ENCODE measurements at regions not wholly inside any gene's neighbourhood (a gene's known extent, or its start where the extent isn't known, plus 50 kb on each side); places are given as distances from the start of the nearest gene placed in this dataset.

GRCh38 chr12:89787763-89788162 lies 79.1 kb upstream of the ATP2B1 start:
- Mint-ChIP-seq H3K27ac (ENCODE audit: unreplicated experiment) (no peak overlapping the region), H3K4me3 (ENCODE audit: unreplicated experiment) (no peak overlapping the region), H3K9me3 (ENCODE audit: unreplicated experiment) (peaks cover 20% of the 10 kb centered on the region), H3K27me3 (ENCODE audit: low read depth, unreplicated experiment) (no peaks in the 10 kb centered on the region), H3K36me3 (ENCODE audit: low read depth, unreplicated experiment) (no peaks in the 10 kb centered on the region), H3K4me1 (ENCODE audit: low read depth, unreplicated experiment) (peaks cover 5% of the 10 kb centered on the region)
- Histone ChIP-seq H2AFZ (ENCODE audit: low read depth, low read length) (no peak overlapping the region), H3K27ac (ENCODE audit: low read depth, low read length) (no peak overlapping the region), H3K4me3 (ENCODE audit: insufficient read depth, low read depth, low read length) (no peak overlapping the region), H3K79me2 (ENCODE audit: insufficient read depth, low read length) (no peaks in the 10 kb centered on the region), H3K9ac (ENCODE audit: low read length) (no peak overlapping the region), H4K20me1 (ENCODE audit: insufficient read depth, low read length) (no peaks in the 10 kb centered on the region), H3K4me1 (ENCODE audit: insufficient read depth, low read length) (no peaks in the 10 kb centered on the region), H3K36me3 (ENCODE audit: insufficient read depth, low read length) (no peaks in the 10 kb centered on the region), H3K9me3 (ENCODE audit: insufficient read depth, low read depth, low read length) (peaks cover 8% of the 10 kb centered on the region), H3K27me3 (ENCODE audit: insufficient read depth, low read length) (no peaks in the 10 kb centered on the region), H3K4me2 (ENCODE audit: low read length) (no peak overlapping the region)
- TF ChIP-seq, protein P1, sequence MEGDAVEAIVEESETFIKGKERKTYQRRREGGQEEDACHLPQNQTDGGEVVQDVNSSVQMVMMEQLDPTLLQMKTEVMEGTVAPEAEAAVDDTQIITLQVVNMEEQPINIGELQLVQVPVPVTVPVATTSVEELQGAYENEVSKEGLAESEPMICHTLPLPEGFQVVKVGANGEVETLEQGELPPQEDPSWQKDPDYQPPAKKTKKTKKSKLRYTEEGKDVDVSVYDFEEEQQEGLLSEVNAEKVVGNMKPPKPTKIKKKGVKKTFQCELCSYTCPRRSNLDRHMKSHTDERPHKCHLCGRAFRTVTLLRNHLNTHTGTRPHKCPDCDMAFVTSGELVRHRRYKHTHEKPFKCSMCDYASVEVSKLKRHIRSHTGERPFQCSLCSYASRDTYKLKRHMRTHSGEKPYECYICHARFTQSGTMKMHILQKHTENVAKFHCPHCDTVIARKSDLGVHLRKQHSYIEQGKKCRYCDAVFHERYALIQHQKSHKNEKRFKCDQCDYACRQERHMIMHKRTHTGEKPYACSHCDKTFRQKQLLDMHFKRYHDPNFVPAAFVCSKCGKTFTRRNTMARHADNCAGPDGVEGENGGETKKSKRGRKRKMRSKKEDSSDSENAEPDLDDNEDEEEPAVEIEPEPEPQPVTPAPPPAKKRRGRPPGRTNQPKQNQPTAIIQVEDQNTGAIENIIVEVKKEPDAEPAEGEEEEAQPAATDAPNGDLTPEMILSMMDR (IDR thresholded peaks at IDR 0.05; ENCODE audit: insufficient read depth, low read depth, low read length), result no peak
- TF ChIP-seq EZH2 (IDR thresholded peaks at IDR 0.05; ENCODE audit: insufficient read depth, low read length), result no peak
- DNase-seq (ENCODE audit: low read depth) (no peak), FAIRE-seq (no peak)

GRCh38 chr12:89786177-89786810 lies 77.7 kb upstream of the ATP2B1 start:
- Histone ChIP-seq H3K4me1 (ENCODE audit: insufficient read depth, low read length) (no peaks in the 10 kb centered on the region), H3K9ac (ENCODE audit: low read length) (no peak overlapping the region), H3K9me3 (ENCODE audit: insufficient read depth, low read depth, low read length) (peaks cover 8% of the 10 kb centered on the region), H3K27me3 (ENCODE audit: insufficient read depth, low read length) (peaks cover 1% of the 10 kb centered on the region), H3K27ac (ENCODE audit: low read depth, low read length) (no peak overlapping the region), H3K4me2 (ENCODE audit: low read length) (no peak overlapping the region), H3K4me3 (ENCODE audit: insufficient read depth, low read depth, low read length) (no peak overlapping the region), H4K20me1 (ENCODE audit: insufficient read depth, low read length) (no peaks in the 10 kb centered on the region), H3K36me3 (ENCODE audit: insufficient read depth, low read length) (no peaks in the 10 kb centered on the region), H3K79me2 (ENCODE audit: insufficient read depth, low read length) (no peaks in the 10 kb centered on the region), H2AFZ (ENCODE audit: low read depth, low read length) (no peak overlapping the region)
- FAIRE-seq, result no peak
- DNase-seq (ENCODE audit: low read depth), result no peak
- H3K36me3 Mint-ChIP-seq (ENCODE audit: low read depth, unreplicated experiment), result no peaks in the 10 kb centered on the region
- peaks cover 5% of the 10 kb centered on the region for H3K4me1 Mint-ChIP-seq (ENCODE audit: low read depth, unreplicated experiment)
- H3K27me3 Mint-ChIP-seq (ENCODE audit: low read depth, unreplicated experiment), result no peaks in the 10 kb centered on the region
- H3K27ac Mint-ChIP-seq (ENCODE audit: unreplicated experiment), result no peak overlapping the region
- TF ChIP-seq EZH2 (IDR thresholded peaks at IDR 0.05; ENCODE audit: insufficient read depth, low read length), result no peak
- TF ChIP-seq, protein P1 (IDR thresholded peaks at IDR 0.05; ENCODE audit: insufficient read depth, low read depth, low read length), result no peak
- H3K4me3 Mint-ChIP-seq (ENCODE audit: unreplicated experiment), result no peak overlapping the region
- peaks cover 20% of the 10 kb centered on the region for H3K9me3 Mint-ChIP-seq (ENCODE audit: unreplicated experiment)

DNA sequence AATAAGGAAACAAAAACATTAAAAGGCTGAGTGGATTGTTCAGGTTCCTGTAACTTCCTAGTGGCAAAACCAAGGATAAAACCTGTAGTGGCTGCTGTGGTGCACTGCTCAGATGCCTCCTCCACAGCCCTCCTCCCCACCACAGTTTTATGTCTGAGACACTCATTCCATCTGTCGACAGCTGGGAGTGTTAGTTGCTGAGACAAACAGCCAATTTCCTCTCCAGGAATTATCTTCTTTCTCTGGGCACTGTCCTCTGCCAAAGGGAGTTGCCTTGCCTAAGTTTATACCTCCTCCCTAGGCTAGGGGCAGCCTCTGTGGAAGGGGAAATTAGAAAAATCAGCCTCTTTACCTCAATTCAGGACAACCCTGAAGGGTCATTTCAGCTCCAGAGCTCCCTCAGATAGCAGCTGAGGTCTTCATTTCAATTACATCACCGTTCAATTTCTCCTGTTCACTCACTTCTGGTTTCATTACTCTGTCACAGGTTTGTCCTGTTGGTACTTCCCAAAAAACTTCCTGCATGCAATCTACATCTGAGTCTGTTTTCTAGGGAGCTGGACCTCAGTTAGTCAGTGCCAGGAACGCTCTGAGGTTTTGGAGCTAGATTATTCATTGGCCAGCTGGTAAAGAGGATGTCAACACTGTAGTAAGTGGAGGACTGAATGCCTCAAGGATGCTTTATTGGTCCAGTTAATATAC lies 74.9 kb upstream of the ATP2B1 start:
- TF ChIP-seq, protein P1 (IDR thresholded peaks at IDR 0.05; ENCODE audit: insufficient read depth, low read depth, low read length), result no peak
- no peak for TF ChIP-seq EZH2 (IDR thresholded peaks at IDR 0.05; ENCODE audit: insufficient read depth, low read length)

More for the DNA sequence above, 74.9 kb upstream of the ATP2B1 start:
- FAIRE-seq (no peak), DNase-seq (ENCODE audit: low read depth) (peak; percentile 10)
- H3K4me3 ChIP-seq (ENCODE audit: insufficient read depth, low read depth, low read length), result no peak overlapping the region
- Mint-ChIP-seq H3K27ac (ENCODE audit: unreplicated experiment) (no peak overlapping the region), H3K4me3 (ENCODE audit: unreplicated experiment) (no peak overlapping the region), H3K9me3 (ENCODE audit: unreplicated experiment) (peaks cover 20% of the 10 kb centered on the region), H3K4me1 (ENCODE audit: low read depth, unreplicated experiment) (peaks cover 5% of the 10 kb centered on the region), H3K36me3 (ENCODE audit: low read depth, unreplicated experiment) (no peaks in the 10 kb centered on the region), H3K27me3 (ENCODE audit: low read depth, unreplicated experiment) (no peaks in the 10 kb centered on the region)
- H3K9ac ChIP-seq (ENCODE audit: low read length), result no peak overlapping the region
- H3K36me3 ChIP-seq (ENCODE audit: insufficient read depth, low read length), result no peaks in the 10 kb centered on the region
- H3K27ac ChIP-seq (ENCODE audit: low read depth, low read length), result no peak overlapping the region
- H3K9me3 ChIP-seq (ENCODE audit: insufficient read depth, low read depth, low read length), result peaks cover 8% of the 10 kb centered on the region
- H3K4me1 ChIP-seq (ENCODE audit: insufficient read depth, low read length), result no peaks in the 10 kb centered on the region
- H2AFZ ChIP-seq (ENCODE audit: low read depth, low read length), result no peak overlapping the region
- no peak overlapping the region for H3K4me2 ChIP-seq (ENCODE audit: low read length)
- H3K79me2 ChIP-seq (ENCODE audit: insufficient read depth, low read length), result no peaks in the 10 kb centered on the region
- H3K27me3 ChIP-seq (ENCODE audit: insufficient read depth, low read length), result peaks cover 3% of the 10 kb centered on the region
- no peaks in the 10 kb centered on the region for H4K20me1 ChIP-seq (ENCODE audit: insufficient read depth, low read length)
